Panc1 (cell line): ENCODE measurements at regions not wholly inside any gene's neighbourhood (a gene's known extent, or its start where the extent isn't known, plus 50 kb on each side); places are given as distances from the start of the nearest gene placed in this dataset.

Source experiments
- ATAC-seq: fragments of 200-7000 bp; cut with Tn5 transposase; 2 replicates; pipeline ENCODE4 v1.9.1; 2020; ENCODE audit warnings: mild to moderate bottlenecking, moderate library complexity
- BruUV-seq: library from RNA; stranded (reverse); fragments of 400-500 nt; replicated peaks from 2 replicates; lab custom pipeline; 2021; lab: Mats Ljungman, UMichigan
- CTCF ChIA-PET: fragments of 300-600 bp; sonication (Branson Sonifier 250); formaldehyde crosslinking; loops from one replicate; lab custom pipeline; 2022; ENCODE audit warnings: antibody characterized with exemption; lab: Charles Lee
- POLR2A ChIA-PET: fragments of 300-600 bp; sonication (Branson Sonifier 250); formaldehyde crosslinking; loops from one replicate; lab custom pipeline; 2022; ENCODE audit warnings: antibody characterized with exemption; lab: Charles Lee
- DNase-seq: peaks from one replicate; pipeline ENCODE4 v3.0.0-alpha.2; 2010; ENCODE audit warnings: low read depth, low spot score
- H3K27ac ChIP-seq: 2 replicates; pipeline ENCODE4 v1.5.1; 2011; ENCODE audit warnings: mild to moderate bottlenecking, low read length, inconsistent platforms
- H3K27me3 ChIP-seq: fragments of 200-500 bp; sonication (Bioruptor generic); 2 replicates; pipeline ENCODE4 v1.6.0; 2014; ENCODE audit warnings: low read length, inconsistent platforms; ENCODE audit not compliant: control insufficient read depth, insufficient read depth
- H3K36me3 ChIP-seq: fragments of 200-500 bp; sonication (Bioruptor generic); 2 replicates; pipeline ENCODE4 v1.5.1; 2014; ENCODE audit warnings: inconsistent platforms, mild to moderate bottlenecking, low read length, moderate library complexity; ENCODE audit not compliant: control insufficient read depth, insufficient read depth
- H3K4me1 ChIP-seq: 2 replicates; pipeline ENCODE4 v1.5.1; 2011; ENCODE audit warnings: inconsistent platforms, mild to moderate bottlenecking, low read length, moderate library complexity; ENCODE audit not compliant: control insufficient read depth, insufficient read depth
- H3K4me3 ChIP-seq, 2 experiments: 2 replicates each; pipeline ENCODE4 v1.5.1; 2011 to 2012; ENCODE audit warnings: low read depth in 2 of 2, low read length in 2 of 2, mild to moderate bottlenecking in 2 of 2, inconsistent platforms in 1 of 2, moderate library complexity in 1 of 2
- H3K9me3 ChIP-seq: fragments of 200-500 bp; sonication (Bioruptor generic); 2 replicates; pipeline ENCODE4 v1.5.1; 2014; ENCODE audit warnings: low read depth, mild to moderate bottlenecking, inconsistent platforms, low read length, moderate library complexity; ENCODE audit not compliant: control insufficient read depth, insufficient read depth
- CTCF ChIP-seq: fragments of 450-650 bp; IDR thresholded peaks from 2 replicates; pipeline ENCODE4 v1.5.1; 2017; ENCODE audit warnings: mild to moderate bottlenecking
- POLR2AphosphoS5 ChIP-seq: IDR thresholded peaks from 2 replicates; pipeline ENCODE4 v1.6.1; 2012; ENCODE audit warnings: mild to moderate bottlenecking, low read depth, low read length, moderate library complexity
- SIN3A ChIP-seq: IDR thresholded peaks from 2 replicates; pipeline ENCODE4 v1.6.1; 2012; ENCODE audit warnings: low read depth, mild to moderate bottlenecking, low read length, moderate library complexity, borderline replicate concordance; ENCODE audit not compliant: insufficient read depth
- TCF7L2 ChIP-seq: IDR thresholded peaks from 2 replicates; pipeline ENCODE4 v1.6.1; 2011; ENCODE audit warnings: mild to moderate bottlenecking, low read depth, low read length, inconsistent platforms
- in situ Hi-C: cut with HindIII; loops from 2 replicates; pipeline ENCODE4 v1.10.0; 2016; ENCODE audit warnings: low sequenced_read_pairs, low pct_unique_long_range_greater_than_20kb
- intact Hi-C: fragments of 100-400 bp; cut with micrococcal nuclease; formaldehyde crosslinking; loops from one replicate; pipeline ENCODE4 v1.10.0; 2022; ENCODE audit not compliant: unreplicated experiment
- TF ChIP-seq, protein P1 (sequence below), 2 experiments: IDR thresholded peaks; 2 replicates each; pipeline ENCODE4 v1.6.1; 2011 to 2012; ENCODE audit warnings: low read depth in 2 of 2, control low read depth in 1 of 2, low read length in 1 of 2, mild to moderate bottlenecking in 1 of 2, moderate library complexity in 1 of 2; ENCODE audit not compliant: insufficient read depth in 1 of 2

GRCh38 chr2:104432401-104432800 lies 421.5 kb upstream of the POU3F3 start:
- BruUV-seq, result no TSS peak
- ChIA-PET CTCF (no interaction called here), POLR2A (no interaction called here)
- H3K27ac ChIP-seq, result no peak overlapping the region
- H3K4me1 ChIP-seq, result no peaks in the 10 kb centered on the region
- no peaks in the 10 kb centered on the region for H3K9me3 ChIP-seq
- H3K27me3 ChIP-seq, result peaks cover 3% of the 10 kb centered on the region; the same call in 1 of the 2 replicates
- TF ChIP-seq CTCF, result no peak
- TF ChIP-seq SIN3A, result no peak
- no peak for TF ChIP-seq TCF7L2
- TF ChIP-seq, protein P1, sequence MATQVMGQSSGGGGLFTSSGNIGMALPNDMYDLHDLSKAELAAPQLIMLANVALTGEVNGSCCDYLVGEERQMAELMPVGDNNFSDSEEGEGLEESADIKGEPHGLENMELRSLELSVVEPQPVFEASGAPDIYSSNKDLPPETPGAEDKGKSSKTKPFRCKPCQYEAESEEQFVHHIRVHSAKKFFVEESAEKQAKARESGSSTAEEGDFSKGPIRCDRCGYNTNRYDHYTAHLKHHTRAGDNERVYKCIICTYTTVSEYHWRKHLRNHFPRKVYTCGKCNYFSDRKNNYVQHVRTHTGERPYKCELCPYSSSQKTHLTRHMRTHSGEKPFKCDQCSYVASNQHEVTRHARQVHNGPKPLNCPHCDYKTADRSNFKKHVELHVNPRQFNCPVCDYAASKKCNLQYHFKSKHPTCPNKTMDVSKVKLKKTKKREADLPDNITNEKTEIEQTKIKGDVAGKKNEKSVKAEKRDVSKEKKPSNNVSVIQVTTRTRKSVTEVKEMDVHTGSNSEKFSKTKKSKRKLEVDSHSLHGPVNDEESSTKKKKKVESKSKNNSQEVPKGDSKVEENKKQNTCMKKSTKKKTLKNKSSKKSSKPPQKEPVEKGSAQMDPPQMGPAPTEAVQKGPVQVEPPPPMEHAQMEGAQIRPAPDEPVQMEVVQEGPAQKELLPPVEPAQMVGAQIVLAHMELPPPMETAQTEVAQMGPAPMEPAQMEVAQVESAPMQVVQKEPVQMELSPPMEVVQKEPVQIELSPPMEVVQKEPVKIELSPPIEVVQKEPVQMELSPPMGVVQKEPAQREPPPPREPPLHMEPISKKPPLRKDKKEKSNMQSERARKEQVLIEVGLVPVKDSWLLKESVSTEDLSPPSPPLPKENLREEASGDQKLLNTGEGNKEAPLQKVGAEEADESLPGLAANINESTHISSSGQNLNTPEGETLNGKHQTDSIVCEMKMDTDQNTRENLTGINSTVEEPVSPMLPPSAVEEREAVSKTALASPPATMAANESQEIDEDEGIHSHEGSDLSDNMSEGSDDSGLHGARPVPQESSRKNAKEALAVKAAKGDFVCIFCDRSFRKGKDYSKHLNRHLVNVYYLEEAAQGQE (IDR thresholded peaks at IDR 0.05; ENCODE audit: insufficient read depth in 1 of 2, low read depth in 2 of 2, low read length in 1 of 2), result no peak
- TF ChIP-seq POLR2AphosphoS5, result no peak
- H3K36me3 ChIP-seq, result no peaks in the 10 kb centered on the region
- DNase-seq (no peak), ATAC-seq (no peak)
- in situ Hi-C loops (no loop called here), intact Hi-C loops (no loop called here)
- H3K4me3 ChIP-seq, result no peak overlapping the region

- Histone ChIP-seq H3K9me3 (no peaks in the 10 kb centered on the region), H3K27ac (no peak overlapping the region), H3K27me3 (peaks cover 3% of the 10 kb centered on the region; the same call in 1 of the 2 replicates), H3K4me3 (no peak overlapping the region), H3K36me3 (no peaks in the 10 kb centered on the region), H3K4me1 (no peaks in the 10 kb centered on the region)
- in situ Hi-C loops (no loop called here), intact Hi-C loops (no loop called here)
- no peak for TF ChIP-seq TCF7L2
- TF ChIP-seq CTCF, result no peak
- no peak for TF ChIP-seq POLR2AphosphoS5
- TF ChIP-seq, protein P1 (IDR thresholded peaks at IDR 0.05; ENCODE audit: insufficient read depth in 1 of 2, low read depth in 2 of 2, low read length in 1 of 2), result no peak
- TF ChIP-seq SIN3A, result no peak
- DNase-seq, result no peak
- no peak for ATAC-seq
- CTCF ChIA-PET, result no interaction called here
- POLR2A ChIA-PET, result no interaction called here
- BruUV-seq, result no TSS peak
Measured at GRCh38 chr2:104432991-104433390, 420.9 kb upstream of the POU3F3 start.
